GM21528 (cell line): ENCODE measurements at regions not wholly inside any gene's neighbourhood (a gene's known extent, or its start where the extent isn't known, plus 50 kb on each side); places are given as distances from the start of the nearest gene placed in this dataset.
"Not testable (repeated sequence)": the region's sequence is repeated elsewhere in the genome, so short reads cannot be mapped to it uniquely, and the experiment has no call there.

Source experiments
- ATAC-seq: cut with Tn5 transposase; IDR thresholded peaks from one replicate; pipeline ENCODE4 v1.9.1; 2021; ENCODE audit warnings: mild to moderate bottlenecking, moderate library complexity; ENCODE audit not compliant: unreplicated experiment, low FRiP score

DNA sequence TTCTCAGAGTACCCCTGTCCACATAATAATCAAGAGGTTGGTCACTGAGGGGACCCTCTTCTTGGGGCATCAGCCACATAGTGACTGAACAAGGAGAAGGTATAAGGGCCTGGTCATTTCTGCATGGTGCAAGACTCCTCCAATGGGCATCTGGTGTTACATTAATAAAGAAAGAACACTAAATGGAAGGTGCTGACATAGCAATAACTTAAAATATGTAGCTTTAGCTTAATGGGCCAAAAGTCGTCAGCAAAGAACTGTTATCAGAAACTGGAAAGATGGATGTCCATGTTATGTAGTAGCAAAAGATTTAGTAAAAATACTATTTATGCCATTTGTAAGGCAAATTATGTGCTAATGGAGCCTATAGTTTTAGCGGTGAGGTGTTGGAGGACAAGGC lies 916.5 kb upstream of the SOX11 start:
- no peak for ATAC-seq

- no peak for ATAC-seq
Observed at GRCh38 chr2:4780679-4781078, 911.5 kb upstream of the SOX11 start.

GRCh38 chr2:4782647-4783046 lies 909.5 kb upstream of the SOX11 start:
- no peak for ATAC-seq

DNA sequence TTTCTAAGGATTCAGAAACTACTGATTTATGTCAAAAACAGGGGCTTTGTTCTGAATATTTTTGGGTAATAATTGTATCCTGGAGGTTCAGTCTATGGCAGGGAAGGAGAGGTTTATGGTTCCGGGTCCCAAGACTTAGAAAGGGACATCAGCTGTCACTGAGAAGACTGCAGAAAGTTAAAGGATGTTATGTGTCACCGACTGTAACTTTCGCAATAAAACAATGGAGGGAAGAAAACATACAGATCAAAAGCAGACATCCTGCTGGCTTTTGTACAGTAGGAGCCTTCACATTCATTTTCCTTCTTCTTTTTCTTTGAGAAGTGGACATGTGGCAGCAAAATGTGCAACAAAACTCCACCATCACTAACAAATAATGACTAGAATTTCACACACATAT lies 900.7 kb upstream of the SOX11 start:
- no peak for ATAC-seq

- no peak for ATAC-seq
Observed at GRCh38 chr2:4792126-4792525, 900.1 kb upstream of the SOX11 start.

GRCh38 chr2:4803396-4803795 lies 888.8 kb upstream of the SOX11 start:
- ATAC-seq, result no peak

- not testable (repeated sequence) for ATAC-seq
Observed at GRCh38 chr2:4814137-4814536, 878.0 kb upstream of the SOX11 start.

DNA sequence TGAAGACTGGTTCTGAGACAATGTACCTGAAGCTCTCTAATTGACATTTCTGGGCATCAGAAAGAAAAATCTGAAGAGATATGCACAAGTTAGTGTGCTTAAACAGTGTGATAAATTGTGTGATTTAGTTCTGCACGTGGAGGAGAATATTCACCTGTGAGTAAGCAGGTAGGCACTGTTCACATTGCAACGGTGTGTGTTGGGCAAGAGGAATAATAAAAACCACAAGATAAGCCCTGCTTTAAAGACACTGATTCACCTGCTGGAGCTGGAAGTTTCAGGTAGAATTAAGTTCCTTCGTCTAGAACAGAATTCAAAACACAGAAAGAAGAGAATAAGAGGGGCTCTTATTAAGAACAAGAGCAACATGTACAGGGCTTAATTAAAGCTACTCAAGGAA lies 864.3 kb upstream of the SOX11 start:
- no peak for ATAC-seq

GRCh38 chr2:4828682-4829374 lies 863.4 kb upstream of the SOX11 start:
- no peak for ATAC-seq

- no peak for ATAC-seq
Observed at GRCh38 chr2:4831751-4832150, 860.4 kb upstream of the SOX11 start.

DNA sequence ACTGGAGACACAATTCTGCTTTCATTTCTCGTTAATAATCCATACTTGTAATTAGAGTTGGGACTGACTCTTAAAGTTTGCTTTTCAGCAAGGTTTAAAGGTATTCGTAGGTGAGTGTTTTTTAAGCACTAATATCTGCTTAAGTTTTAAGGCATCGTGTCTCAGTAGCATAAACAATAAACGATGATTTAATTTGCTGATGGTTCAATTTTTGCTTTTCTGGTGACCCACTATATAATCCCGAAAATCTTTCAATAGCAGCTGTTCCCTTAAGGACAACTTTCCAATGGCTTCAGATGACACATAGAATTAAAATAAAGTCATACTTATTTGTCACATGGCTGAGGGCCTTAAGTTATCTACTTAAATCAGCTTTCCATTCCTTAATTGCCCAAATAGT lies 859.5 kb upstream of the SOX11 start:
- ATAC-seq, result no peak

DNA sequence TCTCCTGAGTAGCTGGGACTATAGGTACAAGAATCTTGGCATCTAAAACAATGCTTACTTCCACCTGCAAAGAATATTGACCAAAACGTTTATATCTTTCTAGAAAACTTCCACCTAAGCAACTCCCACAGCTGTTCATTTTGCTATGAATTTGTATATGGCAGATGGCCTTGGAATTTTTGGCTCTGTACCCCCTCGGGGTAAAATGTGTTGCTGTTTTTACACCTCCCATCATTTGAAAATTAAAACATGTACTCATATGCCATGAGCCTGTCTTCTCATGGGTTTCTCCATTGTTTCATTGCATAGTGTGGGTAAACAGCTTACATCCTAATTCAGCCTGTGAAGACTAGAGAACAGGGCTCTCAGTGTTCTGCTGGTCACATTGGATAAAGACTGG lies 853.6 kb upstream of the SOX11 start:
- no peak for ATAC-seq

DNA sequence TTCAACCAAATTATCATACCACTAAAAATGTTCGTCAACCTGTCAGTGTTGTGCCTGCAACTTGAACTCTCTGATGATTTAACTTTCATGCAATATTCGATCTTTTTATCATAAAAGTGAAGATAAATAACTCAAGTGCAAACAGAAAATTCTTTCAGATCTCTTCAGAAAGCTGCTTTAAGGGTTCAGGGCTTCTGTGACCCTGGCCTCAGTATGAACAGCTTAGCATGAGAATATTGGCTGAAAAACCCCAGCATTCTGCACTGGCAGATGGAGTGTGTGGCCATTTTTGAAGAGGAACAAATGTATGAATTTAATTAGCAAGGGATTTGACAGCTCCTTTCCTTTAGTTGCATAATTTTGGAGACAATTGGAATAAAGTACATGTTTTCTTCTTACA lies 851.4 kb upstream of the SOX11 start:
- no peak for ATAC-seq

GRCh38 chr2:4844881-4845280 lies 847.3 kb upstream of the SOX11 start:
- no peak for ATAC-seq

DNA sequence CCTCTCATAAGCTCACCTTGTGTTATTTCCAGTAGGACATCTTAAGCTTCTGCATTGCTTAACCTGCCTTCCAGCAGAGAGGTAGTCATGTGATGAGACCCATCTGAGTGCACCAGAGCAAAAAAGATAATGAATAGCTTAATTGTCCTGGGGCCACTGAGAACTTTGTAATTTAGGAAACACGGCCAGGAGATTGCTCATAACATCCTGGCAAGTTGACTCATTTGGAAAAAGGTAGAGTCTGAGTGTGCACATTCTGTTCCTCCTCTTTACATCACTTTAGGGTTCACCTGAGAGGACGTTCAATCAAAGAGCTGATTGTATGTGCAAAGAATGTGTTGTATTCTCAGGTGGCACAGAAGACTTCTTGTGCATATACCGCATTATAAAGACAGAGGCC lies 830.2 kb upstream of the SOX11 start:
- no peak for ATAC-seq

DNA sequence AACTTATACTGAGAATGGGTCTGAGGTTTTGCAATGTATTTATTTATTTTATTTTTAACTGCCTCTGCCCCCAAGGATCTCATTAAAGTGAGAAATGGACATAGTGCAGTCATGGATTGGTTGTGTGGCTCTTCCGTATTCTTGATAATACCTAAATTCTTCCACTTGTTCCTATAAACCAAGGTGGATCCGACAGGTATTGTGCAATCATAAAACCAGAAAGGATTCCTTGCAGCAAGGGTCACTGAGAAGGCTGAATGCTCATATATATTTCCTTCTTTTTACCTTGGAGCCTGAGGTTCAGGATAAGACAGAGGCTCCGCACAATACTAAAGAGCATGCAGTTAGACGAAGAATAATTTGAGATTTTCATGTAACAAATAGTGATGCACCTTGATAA lies 826.0 kb upstream of the SOX11 start:
- no peak for ATAC-seq

- no peak for ATAC-seq
Observed at GRCh38 chr2:4868466-4868865, 823.7 kb upstream of the SOX11 start.

GRCh38 chr2:4869154-4869553 lies 823.0 kb upstream of the SOX11 start:
- ATAC-seq, result no peak

- no peak for ATAC-seq
Observed at GRCh38 chr2:4873364-4873763, 818.8 kb upstream of the SOX11 start.

GRCh38 chr2:4873876-4874593 lies 818.1 kb upstream of the SOX11 start:
- no peak for ATAC-seq

GRCh38 chr2:4882421-4882820 lies 809.8 kb upstream of the SOX11 start:
- no peak for ATAC-seq

DNA sequence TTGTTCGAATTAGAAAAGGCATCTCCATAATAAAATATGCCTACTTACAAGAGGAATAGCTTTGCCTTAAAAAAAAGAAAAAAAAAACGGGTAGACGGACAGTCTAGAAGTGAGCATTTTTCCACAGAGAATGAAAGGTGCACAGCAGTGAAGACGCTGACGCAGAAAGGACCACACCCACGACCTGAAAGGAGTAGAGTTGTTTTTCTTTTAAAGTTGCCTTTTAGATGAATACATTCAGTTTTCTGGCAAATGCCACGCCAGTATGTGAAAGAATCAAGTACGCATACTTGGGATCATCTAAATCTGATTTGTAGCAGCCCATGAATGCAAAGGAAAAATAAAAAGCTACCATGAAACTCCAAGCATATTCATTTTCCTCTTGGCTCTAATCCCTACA lies 809.2 kb upstream of the SOX11 start:
- no peak for ATAC-seq
